KMS-11 (cell line): ENCODE measurements at regions not wholly inside any gene's neighbourhood (a gene's known extent, or its start where the extent isn't known, plus 50 kb on each side); places are given as distances from the start of the nearest gene placed in this dataset.

Experiments
- H2AFZ ChIP-seq: fragments of 200-600 bp; sonication (generic); 2 replicates; pipeline ENCODE4 v1.6.1; 2016; ENCODE audit warnings: antibody characterized with exemption, mixed run types, low read depth
- H3K27ac ChIP-seq: fragments of 200-600 bp; sonication (generic); 2 replicates; pipeline ENCODE4 v1.6.1; 2016; ENCODE audit warnings: mild to moderate bottlenecking, mixed run types
- H3K27me3 ChIP-seq: fragments of 200-600 bp; sonication (generic); 2 replicates; pipeline ENCODE4 v1.6.1; 2017; ENCODE audit warnings: mild to moderate bottlenecking, low read depth, mixed run types, moderate library complexity; ENCODE audit not compliant: insufficient read depth
- H3K36me3 ChIP-seq: fragments of 200-600 bp; sonication (generic); 2 replicates; pipeline ENCODE4 v1.6.1; 2017; ENCODE audit warnings: mild to moderate bottlenecking, mixed run types; ENCODE audit not compliant: insufficient read depth
- H3K4me1 ChIP-seq: fragments of 200-600 bp; sonication (generic); 2 replicates; pipeline ENCODE4 v1.6.1; 2016; ENCODE audit warnings: mild to moderate bottlenecking, low read depth, mixed run types; ENCODE audit not compliant: poor library complexity, severe bottlenecking
- H3K4me2 ChIP-seq: fragments of 200-600 bp; sonication (generic); 2 replicates; pipeline ENCODE4 v1.7.0; 2016; ENCODE audit warnings: mild to moderate bottlenecking, mixed run types
- H3K4me3 ChIP-seq: fragments of 200-600 bp; sonication (generic); IDR thresholded peaks from 2 replicates; pipeline ENCODE4 v1.6.1; 2017; ENCODE audit warnings: low read depth, low read length, mixed read lengths; ENCODE audit not compliant: insufficient read depth
- H3K79me2 ChIP-seq: fragments of 200-600 bp; sonication (generic); 2 replicates; pipeline ENCODE4 v1.6.1; 2016; ENCODE audit warnings: low read depth, mixed run types; ENCODE audit not compliant: insufficient read depth
- H3K9ac ChIP-seq: fragments of 200-600 bp; sonication (generic); 2 replicates; pipeline ENCODE4 v1.6.1; 2016; ENCODE audit warnings: mild to moderate bottlenecking, mixed run types
- H4K20me1 ChIP-seq: fragments of 200-600 bp; sonication (generic); 2 replicates; pipeline ENCODE4 v1.6.1; 2016; ENCODE audit warnings: mild to moderate bottlenecking, mixed run types; ENCODE audit not compliant: insufficient read depth
- TF ChIP-seq, protein P1 (sequence below): fragments of 200-600 bp; sonication (generic); conservative IDR thresholded peaks from 2 replicates; pipeline ENCODE4 v1.6.1; 2017; ENCODE audit warnings: low read depth, mild to moderate bottlenecking, antibody characterized with exemption, low read length, moderate library complexity, mixed read lengths

DNA sequence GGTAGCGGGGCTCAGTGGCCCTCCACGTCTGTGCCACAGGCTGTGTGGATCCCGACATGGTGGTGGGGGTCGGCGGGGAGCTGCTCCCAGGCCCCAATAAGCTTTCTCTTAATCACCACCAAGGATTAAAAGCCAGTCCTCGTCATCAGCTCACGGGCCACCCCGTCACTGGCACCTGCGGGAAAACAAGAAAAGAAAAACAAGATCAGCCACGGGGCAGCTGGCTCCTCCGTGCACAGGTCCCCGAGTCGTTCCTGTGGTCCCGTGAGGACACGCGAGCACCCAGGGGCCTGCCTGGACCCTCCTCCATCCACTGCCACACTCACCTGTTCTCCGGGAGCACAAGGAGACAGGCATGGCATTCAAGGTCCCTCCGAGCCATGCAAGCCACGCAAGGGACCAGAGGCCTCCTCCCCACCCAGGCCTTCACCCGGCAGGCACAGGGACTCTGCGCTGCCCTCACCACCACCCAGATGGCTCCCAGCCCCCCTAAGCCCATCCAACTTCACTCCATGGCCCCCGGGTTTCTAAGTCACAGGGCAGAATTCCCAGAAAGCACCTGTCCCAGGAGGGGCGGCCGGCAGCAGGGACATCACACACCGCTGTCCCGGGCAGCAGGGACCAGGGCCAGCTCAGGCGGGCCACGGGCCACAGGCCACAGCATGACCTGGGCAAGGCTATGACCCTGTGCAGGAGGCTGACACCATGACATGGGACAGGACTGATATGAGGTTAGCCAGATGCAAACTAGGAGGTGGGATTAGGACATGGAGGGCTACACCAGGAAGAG, 72.0 kb downstream of the NCOR2 start:
- Histone ChIP-seq H2AFZ (no peak overlapping the region), H3K36me3 (no peaks in the 10 kb centered on the region), H4K20me1 (0 out of 2 replicates have a peak, but pooled peaks cover 4% of the 10 kb centered on the region), H3K4me1 (no peaks in the 10 kb centered on the region), H3K4me2 (no peak overlapping the region), H3K27me3 (no peaks in the 10 kb centered on the region), H3K4me3 (no peak overlapping the region), H3K27ac (no peak overlapping the region), H3K79me2 (no peaks in the 10 kb centered on the region; the same call in 1 of the 2 replicates), H3K9ac (no peak overlapping the region)
- TF ChIP-seq, protein P1, sequence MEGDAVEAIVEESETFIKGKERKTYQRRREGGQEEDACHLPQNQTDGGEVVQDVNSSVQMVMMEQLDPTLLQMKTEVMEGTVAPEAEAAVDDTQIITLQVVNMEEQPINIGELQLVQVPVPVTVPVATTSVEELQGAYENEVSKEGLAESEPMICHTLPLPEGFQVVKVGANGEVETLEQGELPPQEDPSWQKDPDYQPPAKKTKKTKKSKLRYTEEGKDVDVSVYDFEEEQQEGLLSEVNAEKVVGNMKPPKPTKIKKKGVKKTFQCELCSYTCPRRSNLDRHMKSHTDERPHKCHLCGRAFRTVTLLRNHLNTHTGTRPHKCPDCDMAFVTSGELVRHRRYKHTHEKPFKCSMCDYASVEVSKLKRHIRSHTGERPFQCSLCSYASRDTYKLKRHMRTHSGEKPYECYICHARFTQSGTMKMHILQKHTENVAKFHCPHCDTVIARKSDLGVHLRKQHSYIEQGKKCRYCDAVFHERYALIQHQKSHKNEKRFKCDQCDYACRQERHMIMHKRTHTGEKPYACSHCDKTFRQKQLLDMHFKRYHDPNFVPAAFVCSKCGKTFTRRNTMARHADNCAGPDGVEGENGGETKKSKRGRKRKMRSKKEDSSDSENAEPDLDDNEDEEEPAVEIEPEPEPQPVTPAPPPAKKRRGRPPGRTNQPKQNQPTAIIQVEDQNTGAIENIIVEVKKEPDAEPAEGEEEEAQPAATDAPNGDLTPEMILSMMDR = no peak

DNA sequence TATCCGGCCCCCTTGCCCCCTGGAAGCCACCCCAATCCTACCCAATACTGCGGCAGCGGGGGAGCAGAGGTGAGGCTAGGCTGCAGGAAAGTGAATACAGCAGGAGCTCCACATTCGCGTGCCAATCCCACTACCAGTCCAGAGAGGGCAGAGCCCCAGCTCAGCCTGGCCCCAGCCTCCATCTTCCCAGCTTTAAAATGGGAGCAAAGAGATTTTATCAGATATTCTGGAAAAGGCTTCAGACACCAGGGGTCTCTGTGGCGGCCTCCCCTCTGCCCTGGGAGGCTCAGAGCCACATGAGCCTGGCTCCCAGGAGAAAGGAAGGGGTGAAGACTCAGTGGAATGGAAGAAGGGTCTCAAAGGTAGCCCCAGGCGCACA, 72.7 kb downstream of the NCOR2 start:
- H3K4me1 ChIP-seq = no peaks in the 10 kb centered on the region
- H3K27ac ChIP-seq = no peak overlapping the region
- TF ChIP-seq, protein P1 = no peak
- H2AFZ ChIP-seq = no peak overlapping the region
- H3K4me2 ChIP-seq = no peak overlapping the region
- no peaks in the 10 kb centered on the region for H3K36me3 ChIP-seq
- no peak overlapping the region for H3K4me3 ChIP-seq
- H3K9ac ChIP-seq = no peak overlapping the region
- no peaks in the 10 kb centered on the region for H3K27me3 ChIP-seq
- H3K79me2 ChIP-seq = no peaks in the 10 kb centered on the region; the same call in 1 of the 2 replicates
- H4K20me1 ChIP-seq = 0 out of 2 replicates have a peak, but pooled peaks cover 4% of the 10 kb centered on the region

DNA sequence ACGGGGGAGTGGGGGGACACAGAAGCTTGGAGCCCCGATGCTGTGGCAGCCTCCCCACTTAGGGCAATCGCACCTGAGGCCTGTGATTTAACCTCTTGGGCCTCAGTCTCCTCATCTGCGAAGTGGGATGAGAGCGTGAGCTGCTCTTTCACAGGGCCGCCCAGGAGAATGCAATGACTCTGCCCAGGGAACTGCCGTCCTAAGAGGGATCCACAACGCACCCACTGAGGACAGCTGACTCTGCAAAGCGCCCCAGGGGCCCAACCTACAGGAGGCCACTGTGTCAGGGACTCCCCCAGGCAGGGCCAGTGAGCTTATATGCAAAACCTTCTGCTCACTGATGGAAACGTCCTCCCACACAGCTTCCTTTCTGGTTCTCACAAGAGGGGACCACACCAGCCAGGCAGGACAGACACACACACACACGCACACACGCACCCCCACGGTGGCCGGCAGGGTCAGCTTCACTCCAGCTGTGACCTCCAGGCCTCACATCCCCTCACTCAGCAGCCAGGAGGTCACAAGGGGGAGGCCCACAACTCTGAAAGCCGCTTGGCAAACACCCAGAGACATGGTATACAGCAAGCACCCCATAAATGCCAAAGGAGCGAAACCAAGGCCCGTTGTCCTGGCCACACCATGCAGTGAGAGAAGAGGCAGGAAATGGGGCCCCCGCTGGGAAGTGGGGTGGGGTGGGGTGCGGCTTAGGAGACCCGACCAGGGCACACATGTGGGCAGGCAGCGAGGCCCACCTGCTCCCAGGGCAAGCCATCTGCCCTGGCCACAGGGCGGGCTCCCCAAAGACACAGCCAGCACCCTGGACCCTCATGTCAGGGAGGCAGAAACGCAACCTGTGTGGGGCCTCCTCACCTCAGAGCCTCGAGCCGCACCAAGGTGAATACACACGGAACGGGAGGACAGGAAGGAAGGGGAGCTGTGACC, 73.3 kb downstream of the NCOR2 start:
- Histone ChIP-seq H3K27ac (no peak overlapping the region), H3K9ac (no peak overlapping the region), H3K4me2 (no peak overlapping the region), H3K36me3 (no peaks in the 10 kb centered on the region), H4K20me1 (0 out of 2 replicates have a peak, but pooled peaks cover 4% of the 10 kb centered on the region), H2AFZ (no peak overlapping the region), H3K4me3 (no peak overlapping the region), H3K79me2 (no peaks in the 10 kb centered on the region; the same call in 1 of the 2 replicates), H3K27me3 (no peaks in the 10 kb centered on the region), H3K4me1 (no peaks in the 10 kb centered on the region)
- TF ChIP-seq, protein P1 = no peak

DNA sequence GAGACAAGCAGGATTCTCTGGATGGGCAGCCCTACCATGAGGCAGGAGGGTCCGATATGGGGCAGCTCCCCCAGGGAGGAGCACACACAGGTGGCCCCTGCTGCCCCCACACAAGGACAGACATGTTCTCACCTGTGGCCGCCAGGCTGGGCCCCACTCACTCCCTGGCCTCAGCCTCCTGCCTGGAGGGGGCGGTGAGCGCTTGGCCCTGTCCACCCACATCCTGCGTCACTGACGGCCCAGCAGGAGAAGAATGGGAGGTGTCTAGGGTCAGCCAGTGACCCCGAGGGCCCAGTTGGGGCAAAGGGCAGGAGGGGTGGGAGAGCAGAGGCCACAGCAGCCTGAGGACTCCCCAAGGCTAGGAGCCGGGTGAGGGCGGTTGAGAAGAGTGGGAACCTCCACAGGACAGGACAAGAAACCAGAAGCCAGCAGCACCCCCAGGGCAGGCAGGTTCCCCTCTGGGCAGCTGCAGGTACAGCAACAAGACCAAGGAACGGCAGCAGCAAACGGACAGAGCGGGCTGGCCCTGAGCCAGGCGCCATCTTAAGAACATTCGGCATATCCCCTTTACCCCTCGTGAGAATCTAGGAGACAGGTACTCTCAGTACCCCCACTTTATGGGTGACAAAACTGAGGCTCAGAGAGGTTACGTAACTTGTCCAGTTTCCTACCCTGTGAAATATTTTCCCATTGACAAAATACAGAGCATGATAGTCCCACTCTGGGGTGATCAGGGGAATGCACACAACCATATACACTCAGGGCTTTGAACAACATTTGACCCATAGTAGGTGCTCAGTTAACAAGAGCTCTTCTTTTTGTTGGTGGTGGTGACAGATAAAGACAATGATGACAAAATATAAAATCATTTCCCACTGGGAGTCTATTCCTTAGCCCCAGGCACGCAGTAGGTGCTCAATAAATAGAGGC, 74.3 kb downstream of the NCOR2 start:
- 0 out of 2 replicates have a peak, but pooled peaks cover 4% of the 10 kb centered on the region for H4K20me1 ChIP-seq
- H3K27me3 ChIP-seq = no peaks in the 10 kb centered on the region
- H3K79me2 ChIP-seq = no peaks in the 10 kb centered on the region
- H2AFZ ChIP-seq = no peak overlapping the region
- H3K9ac ChIP-seq = no peak overlapping the region
- H3K27ac ChIP-seq = no peak overlapping the region
- TF ChIP-seq, protein P1 = no peak
- no peaks in the 10 kb centered on the region for H3K36me3 ChIP-seq
- no peaks in the 10 kb centered on the region for H3K4me1 ChIP-seq
- H3K4me2 ChIP-seq = no peak overlapping the region
- H3K4me3 ChIP-seq = no peak overlapping the region
